Stimulated activated CD8-positive, alpha-beta memory T cell treated with anti-CD3 and anti-CD28 coated beads, Interleukin-7, amount 100 ng/mL, for 48 hours (primary cell): ENCODE measurements at regions not wholly inside any gene's neighbourhood (a gene's known extent, or its start where the extent isn't known, plus 50 kb on each side); places are given as distances from the start of the nearest gene placed in this dataset.
"Not testable (repeated sequence)": the region's sequence is repeated elsewhere in the genome, so short reads cannot be mapped to it uniquely, and the experiment has no call there.

Source experiments
- DNase-seq, 2 donors: peaks; one replicate each; pipeline ENCODE4 v3.0.0-alpha.2; 2020; ENCODE audit warnings: low read depth in 1 of 2; ENCODE audit errors: extremely low read depth in 1 of 2

DNA sequence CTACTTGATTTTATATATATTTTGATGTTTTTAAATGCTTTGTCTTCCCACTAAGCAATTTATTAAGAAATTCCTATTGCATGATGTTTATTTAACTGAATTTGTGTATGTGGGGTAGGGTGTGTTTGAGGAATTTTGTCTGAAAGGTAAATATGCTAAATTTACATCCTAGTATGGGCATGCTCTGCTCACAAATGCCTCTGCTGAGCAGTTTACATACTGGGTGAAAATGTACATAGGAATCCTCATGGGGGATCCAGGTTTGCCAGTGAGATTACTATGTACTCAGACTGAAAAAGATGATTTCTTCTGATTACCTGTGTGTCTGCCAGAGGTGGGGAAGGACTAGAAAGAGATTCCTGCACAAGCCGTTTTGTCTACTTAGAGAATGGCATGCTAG is 126.6 kb downstream of the DISP1 start:
- no peak for DNase-seq

DNA sequence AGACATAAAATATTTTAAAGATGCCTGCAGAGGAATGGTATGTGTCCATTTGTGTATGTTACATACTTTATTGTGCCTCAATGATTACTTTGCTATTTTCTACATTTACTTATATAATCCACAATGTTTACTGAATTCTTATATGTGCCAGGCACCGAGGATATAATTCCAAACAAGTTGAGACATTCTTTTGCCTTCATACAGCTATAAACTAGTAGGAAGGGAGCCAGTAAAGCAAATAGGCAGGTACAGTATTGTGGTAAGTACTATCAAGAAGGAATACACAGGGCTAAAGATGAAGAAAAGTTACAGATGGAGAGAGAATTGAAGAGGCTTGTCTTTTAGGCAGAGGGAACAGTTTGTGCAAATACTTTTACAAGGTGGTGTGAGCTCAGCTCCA is 131.6 kb downstream of the DISP1 start:
- no peak for DNase-seq

DNA sequence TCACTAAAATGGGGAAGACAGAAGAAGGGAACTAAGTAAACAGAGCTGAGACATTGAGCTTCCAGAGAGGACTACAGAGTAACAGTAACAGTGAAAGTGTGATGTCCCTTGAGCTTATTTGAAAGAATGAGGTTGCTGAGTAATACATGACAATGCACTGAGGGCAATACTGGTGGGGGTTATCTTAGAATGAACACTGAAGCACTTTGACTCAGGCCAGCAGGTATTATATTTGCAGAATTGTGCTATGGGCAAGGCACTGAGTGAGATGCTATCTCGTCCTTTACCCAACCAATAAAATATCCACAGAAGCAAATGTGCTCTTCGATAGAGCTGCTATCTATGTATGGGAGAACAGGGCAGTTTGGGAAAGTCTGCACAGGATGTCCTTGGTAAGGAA is 133.2 kb downstream of the DISP1 start:
- no peak for DNase-seq

DNA sequence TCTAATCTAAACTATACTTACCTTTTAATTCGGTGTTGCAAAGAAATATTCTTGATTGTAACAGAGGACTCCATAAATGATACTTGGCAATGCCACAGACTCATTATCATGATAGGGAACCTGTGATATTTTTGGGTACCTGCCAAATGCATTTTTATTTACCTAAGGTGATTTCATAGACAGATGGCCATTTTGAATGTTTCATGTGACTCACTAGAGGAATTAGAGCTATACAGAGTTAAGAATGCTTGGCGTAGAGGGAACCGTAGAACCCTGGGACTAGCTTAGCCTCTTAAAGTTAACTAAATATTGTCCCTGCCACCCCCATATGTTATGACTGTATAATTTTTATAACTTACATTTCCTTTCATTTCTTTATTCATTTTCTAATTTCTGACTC is 136.1 kb downstream of the DISP1 start:
- DNase-seq: no peak

DNA sequence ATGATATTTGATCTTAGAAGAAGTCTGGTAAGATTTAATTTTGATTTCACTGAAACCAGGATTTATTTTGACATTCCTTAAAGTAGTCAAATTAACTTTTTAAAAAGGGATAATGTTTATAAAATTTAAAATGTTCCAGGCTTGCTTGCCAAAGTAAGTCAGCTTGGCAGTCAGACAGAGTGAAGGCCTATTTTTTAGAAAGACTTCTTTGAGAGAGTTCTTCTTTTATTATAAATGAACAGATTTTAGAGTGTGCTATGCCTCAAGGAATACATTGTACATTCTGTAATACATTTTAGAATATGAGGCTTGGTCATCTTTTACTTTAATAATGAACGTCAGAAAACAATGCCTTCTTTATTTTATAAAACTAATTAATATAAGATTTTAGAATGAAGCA is 138.7 kb downstream of the DISP1 start:
- DNase-seq: no peak

DNA sequence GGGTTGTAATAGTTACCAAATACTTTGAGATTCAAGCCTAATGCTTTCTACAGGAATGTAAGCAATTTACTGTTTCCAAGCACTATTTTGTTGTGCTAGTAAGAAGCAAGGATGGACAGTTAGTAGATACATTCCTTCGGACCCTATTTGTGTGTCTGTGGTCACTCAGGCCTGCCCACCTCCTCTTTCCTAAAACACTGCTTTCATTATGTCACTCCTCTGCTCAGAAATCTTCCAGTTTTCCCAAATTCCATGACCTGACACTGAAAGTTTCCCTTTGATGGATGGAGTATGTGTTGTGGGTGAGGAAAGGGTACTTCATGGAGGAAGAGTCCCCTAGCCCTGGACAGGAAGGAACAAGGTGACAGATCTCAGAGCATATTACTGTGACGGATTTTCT is 141.1 kb downstream of the DISP1 start:
- DNase-seq: no peak

DNA sequence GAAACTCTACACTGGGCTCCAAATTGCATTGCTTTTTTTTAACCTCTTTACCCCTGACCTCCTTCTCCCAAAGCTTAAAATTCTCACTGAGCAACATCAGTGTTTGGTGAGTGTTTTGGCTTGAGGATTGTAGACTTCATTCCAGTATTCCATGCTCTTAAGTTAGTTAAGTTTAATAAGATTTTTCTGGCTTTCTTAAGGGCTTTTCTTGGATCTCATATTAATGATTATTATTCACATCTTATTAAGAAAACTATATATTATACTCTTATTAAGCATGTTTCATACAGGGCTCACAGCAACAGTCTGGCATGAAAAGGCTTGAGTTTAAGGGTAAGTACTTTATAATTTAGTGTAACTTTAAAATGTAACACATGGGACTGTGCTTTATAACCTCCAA is 141.8 kb downstream of the DISP1 start:
- no peak for DNase-seq

DNA sequence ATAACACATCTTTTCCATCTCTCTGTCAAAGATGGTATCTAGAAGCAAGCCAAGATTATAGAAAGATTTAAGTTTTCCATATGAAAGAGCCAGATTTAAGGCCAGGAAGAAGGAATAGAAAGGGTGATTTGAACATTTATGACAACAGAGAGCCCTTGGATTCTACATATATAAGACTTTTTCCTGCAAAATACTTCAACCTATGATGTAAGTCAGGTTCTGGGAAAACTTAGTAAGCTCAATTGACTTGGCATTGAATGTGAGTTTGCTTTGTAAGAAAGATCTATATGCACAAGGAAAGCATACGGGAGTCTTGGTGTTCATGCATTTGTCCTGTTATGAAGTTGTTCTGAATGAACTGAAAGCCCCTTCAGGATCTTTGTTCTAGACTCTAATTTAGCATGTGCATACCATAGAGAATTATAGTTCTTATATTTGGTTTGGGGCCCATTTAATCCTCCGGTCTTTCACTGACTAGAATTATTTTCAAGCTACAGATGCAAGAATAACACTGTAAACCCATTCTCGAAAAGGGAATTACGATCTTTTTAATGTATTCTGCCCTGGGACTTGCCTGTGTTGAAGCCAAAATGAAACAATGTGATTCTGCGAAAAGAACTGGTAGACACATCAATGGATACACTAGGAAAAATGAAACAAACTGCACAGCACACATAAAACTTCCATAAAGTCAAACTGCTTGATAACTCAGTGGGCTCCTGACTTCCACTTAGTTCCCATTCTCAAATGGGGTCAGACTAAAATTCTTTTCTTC is 152.8 kb downstream of the DISP1 start:
- DNase-seq: no peak

DNA sequence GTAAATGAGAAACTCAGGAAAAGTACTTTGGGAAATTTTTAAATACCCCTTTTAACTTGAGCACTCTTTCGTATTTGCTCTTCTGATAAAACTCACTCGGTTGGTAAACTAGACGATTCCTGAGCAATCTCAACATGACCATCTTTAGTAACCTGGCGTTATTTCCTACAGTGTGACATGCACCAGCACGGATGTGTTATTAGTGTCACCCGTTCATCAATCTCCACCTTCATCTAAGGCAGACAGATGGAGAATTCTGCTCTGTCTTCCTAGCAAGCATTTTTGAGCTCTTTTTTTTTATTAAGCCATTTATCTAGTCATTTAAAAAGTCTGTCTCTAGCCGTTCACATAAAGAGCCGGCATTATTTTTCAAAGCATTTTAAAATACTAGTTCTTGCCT is 155.2 kb downstream of the DISP1 start:
- no peak for DNase-seq

DNA sequence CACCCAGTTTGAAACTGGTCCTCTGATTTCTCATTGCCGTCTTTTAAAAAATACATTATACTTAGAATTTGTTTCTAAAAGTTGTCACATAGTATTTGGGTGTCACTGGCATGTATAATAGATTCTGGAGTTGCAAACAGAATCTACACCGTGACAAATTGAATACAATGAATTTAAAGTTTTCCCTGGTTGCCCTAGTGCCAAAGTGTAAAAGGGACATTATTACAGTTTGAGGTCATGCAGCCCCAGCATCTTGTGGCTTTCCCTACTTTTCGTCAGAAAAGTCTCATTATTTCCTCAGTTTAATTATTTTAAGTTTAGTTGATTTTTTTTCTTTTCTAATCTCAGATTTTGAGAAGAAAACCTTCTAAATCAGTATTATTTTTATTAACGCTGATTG is 155.9 kb downstream of the DISP1 start:
- DNase-seq: no peak

DNA sequence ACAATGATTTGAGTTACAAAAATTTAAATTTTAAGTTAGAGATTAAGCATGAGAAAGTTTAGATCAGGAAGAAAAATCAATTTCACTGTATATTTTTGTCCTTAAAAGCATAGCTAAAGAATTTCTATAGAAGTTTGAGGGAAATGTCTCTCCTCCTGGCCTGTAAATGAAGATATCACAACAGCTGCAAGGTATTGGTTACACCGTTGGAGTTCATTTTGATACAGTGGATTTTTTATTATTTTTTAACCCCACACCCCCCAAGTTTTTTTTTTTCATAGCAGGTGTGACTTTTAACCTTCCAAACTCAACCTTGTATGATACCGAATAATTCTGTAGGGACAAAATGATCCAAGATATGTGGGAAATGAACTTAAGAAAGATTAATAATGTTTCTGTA is 156.3 kb downstream of the DISP1 start:
- DNase-seq: no peak

DNA sequence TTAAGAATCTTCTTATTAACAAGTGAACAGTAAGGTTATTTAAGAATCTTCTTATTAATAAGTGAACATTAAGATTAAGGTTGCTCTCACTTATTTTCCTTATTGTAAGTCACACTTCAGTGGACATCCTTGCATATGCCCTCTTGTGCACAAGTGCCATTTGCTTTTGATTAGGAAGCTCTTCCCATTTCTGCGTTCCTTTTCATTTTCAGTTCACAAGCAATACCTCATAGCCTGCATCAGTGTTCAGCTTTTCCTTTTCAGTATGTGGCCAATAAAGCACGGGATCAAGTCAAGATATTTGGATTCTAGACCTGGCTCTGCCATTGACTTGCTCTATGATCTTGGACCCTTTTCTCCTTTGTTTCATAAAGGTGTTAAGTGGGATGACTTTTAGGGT is 158.7 kb downstream of the DISP1 start:
- DNase-seq: no peak

DNA sequence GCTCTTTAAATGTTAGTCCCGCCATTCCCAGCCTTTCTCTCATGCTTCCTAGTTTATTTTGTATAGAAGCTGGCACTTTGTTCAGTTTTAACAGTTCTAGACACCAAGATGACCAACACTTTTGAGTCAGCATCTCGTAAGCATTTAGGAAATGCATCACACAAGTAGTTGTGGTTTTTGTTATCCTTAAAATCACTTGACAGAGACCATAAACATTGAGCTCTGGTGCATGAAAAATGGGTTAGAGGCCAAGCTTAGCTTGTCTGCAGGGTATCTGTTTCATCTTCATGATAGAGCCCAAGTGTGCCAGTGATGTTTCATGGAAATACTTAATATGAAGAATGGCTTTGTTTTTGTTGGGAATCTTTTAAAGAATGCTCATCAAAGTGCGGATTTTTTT is 159.7 kb downstream of the DISP1 start:
- no peak for DNase-seq

DNA sequence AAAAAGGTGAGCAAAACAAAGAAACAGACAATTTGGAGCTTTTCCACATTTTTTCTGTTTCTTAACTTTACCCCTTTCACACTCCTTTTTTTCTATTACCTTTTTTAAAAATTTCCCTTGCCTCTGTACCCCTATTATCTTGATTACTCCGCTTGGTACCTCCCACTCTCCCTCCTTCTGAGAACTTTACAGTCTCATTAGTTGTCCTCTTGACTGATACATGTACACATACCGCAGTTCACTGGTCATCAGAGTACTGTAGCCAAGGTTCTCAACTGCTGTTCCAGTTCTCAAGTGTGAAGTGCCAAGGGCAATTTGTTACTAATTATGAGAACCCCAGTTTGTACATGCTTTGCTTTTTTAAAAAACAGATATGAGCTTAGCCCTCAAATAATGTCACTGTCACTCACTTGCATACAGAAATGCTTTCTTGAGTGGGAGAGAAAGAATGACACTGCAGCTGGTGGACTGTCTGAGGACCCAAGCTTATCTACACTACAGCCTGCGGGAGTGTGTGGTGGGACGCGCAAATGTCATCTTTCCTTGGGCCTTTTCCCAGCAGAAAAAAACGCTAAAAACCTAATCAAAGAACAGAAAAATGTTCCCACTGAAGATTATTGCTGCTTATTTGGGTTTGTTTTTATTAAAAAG is 160.8 kb downstream of the DISP1 start:
- DNase-seq: no peak

DNA sequence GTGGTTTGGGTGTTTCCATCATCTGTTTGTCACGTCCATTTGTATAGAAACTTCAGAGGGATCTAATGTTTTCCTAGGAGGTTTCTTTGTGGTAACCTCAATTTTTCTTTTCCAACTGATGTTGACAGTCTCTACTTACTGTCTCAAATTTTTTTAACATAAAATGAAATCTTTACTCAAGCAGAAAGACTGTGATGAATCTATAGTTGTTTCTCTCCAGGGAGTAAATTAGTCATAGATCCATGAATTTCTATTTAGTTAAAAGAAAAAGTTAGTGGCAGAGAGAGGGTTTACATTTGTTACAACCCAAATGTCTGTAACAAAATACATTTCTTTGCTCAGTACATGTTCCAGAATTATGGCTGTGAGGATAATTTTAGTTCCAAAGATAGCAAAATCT is 161.6 kb downstream of the DISP1 start:
- DNase-seq: no peak

DNA sequence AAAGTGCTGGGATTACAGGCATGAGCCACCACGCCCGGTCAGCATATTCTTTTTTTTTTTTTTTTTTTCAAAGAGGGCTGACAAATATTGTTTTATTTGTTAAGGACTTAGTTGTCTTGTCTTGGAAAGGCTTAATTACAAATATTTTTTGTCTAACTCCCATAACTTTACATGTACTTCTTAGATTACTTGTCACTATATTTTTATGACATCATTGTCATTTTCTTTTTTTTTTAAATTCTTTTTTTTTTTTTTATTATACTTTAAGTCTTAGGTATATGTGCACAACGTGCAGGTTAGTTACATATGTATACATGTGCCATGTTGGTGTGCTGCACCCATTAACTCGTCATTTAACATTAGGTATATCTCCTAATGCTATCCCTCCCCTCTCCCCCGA is 162.5 kb downstream of the DISP1 start:
- not testable (repeated sequence) for DNase-seq

DNA sequence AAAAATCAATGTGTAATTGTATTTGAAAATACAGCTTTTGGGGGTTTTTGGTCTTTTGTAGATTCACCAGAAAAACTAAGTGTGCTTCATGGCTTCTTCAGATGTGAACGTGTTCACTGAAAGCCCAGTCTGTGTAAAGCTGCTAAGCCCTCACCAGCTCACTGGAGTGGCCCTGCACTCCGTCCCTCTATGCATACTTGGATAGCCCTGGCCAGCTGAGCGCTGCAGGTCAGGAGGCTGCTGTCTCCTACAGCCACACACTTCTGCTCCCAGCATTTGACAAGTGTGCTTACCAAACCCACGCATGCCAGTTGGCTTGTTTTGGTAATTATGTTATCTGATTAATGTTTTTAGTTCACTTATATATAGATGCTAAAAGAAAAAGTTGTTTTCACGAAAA is 163.5 kb downstream of the TLR5 start:
- DNase-seq: no peak

DNA sequence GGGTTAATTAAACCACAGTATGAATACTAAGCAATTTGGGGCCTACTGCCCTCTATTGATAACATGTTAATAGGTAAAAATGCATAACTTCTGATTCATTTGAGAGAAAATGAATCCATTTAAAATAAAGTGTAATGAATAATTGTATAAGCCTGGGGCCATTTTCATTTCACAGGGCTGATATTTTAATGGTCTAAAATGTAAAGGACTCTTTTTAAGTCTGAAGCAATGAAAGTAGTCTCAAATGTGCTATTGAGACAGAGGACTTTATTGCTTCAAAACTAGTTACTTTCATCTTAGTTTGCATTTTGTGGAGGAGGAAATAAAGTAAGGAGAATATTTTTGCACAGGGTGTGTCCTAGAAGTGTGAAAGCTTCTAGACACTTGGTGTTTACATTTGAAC is 155.4 kb downstream of the TLR5 start:
- DNase-seq: no peak

DNA sequence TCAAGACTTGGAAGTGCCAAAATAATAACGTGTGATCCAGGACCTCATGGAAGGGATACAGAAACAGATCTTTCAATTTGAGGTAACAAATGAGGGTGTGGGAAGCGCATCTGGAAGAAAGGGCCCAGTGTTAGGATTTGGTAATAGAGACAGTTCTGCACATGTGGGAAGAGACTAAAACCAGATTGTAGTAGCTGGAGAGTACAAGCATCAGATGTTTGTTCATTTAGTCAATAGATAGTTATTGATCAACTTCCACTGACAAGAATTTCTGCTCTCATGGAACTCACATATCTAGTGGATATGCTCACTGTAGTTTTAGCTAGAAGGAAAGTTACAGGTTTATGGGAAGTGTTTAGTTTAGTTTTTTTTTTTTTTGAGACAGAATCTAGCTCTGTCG is 153.6 kb downstream of the TLR5 start:
- DNase-seq: no peak

DNA sequence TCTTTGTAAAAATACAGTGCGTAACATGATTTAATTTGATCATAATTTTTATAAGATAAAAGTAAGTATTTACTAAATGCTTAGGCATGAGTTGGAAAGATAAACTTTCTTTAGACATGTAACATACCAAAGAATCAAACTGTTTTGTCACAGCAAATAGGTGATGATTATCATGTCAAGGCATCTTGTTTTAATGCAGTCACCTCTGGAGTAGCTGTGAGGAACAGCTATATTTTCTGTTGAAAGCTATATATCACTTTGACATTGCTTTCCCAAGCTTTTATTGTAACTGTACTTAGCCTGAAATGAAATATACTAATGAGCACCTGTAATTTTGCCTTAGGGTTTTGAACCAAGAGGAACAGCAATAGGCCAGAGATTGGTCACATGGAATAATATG is 151.9 kb downstream of the TLR5 start:
- DNase-seq: no peak

DNA sequence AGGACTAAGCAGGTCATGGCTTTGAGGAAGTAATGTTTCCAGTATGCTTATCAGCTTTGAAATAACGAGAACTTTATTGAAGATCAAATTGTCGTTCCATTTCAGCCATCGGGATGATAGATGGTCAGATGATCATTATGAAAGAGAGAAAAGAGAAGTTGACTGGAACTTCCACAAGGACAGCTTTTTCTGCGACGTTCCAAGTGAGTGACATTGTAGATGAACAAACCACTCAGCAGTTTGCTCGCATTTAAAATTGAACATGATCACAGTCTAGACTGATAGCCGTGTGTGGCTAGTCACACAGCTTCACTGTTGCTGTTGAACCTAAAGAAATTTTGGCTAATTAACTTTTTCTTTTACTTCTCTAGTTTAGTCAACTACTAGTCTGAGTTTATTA is 151.1 kb downstream of the TLR5 start:
- DNase-seq: no peak

DNA sequence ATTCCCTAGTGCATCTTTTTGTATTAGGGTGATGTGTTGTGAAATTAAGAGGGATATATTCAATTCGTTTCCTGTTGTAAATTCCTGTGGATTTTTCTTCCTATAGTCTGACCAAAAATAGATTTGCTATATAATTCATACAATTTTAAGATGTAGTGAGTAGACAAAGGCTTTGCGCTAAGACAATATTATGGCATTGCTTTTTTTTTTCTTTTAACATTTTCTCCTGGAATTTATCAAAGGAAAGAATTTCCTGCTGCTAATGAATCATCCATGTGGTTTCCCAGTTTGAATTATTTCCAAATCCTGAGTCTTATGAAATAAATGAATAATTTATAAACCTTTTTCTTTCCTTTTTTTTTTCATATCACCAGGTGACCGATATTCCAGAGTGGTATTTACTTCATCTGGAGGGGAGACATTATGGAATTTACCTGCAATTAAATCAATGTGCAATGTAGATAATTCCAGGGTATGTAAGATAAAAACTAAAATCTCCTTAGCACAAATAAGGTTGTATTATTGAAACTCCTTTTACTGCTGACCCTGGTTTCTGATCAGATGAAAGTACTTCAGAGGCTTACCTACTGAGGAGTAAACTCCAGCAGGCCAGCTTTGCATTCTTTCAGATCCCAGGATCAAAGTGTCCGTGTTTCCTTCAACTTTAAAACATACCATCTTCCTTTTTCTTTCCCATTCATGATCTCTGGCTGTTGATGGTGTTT is 148.4 kb downstream of the TLR5 start:
- DNase-seq: no peak
